HCT116 (cell line): ENCODE measurements at regions not wholly inside any gene's neighbourhood (a gene's known extent, or its start where the extent isn't known, plus 50 kb on each side); places are given as distances from the start of the nearest gene placed in this dataset.

Source experiments
- ATAC-seq: fragments of 200-7000 bp; cut with Tn5 transposase; 2 replicates; pipeline ENCODE4 v1.9.1; 2020; ENCODE audit warnings: mild to moderate bottlenecking, moderate library complexity
- BruUV-seq: library from RNA; stranded (reverse); fragments of 400-500 nt; replicated peaks from 2 replicates; lab custom pipeline; 2021; lab: Mats Ljungman, UMichigan
- CTCF ChIA-PET: fragments of 300-600 bp; sonication (Branson Sonifier 250); formaldehyde crosslinking; loops from one replicate; lab custom pipeline; 2021; ENCODE audit warnings: antibody characterized with exemption; lab: Charles Lee
- POLR2A ChIA-PET: fragments of 300-600, 350-600 bp; sonication (Branson Sonifier 250); formaldehyde crosslinking; loops from one replicate; lab custom pipeline; 2021; ENCODE audit warnings: antibody characterized with exemption; lab: Charles Lee
- RAD21 ChIA-PET, 2 experiments: fragments of 300-600 bp; sonication (Branson Sonifier 250); formaldehyde crosslinking; loops; one replicate each; lab custom pipeline; 2023; ENCODE audit warnings: low total read pairs in 2 of 2; ENCODE audit not compliant: uncharacterized antibody in 2 of 2, unreplicated experiment in 2 of 2, low non-redundant PET in 1 of 2; lab: Charles Lee
- DNase-seq: peaks from one replicate; pipeline ENCODE4 v3.0.0-alpha.2; 2010; ENCODE audit warnings: low read depth, low spot score
- H2AFZ ChIP-seq: fragments of 200-600 bp; shearing (Covaris generic), sonication (generic); 2 replicates; pipeline ENCODE4 v1.6.1; 2017; ENCODE audit warnings: low read depth, mixed run types, mixed read lengths, antibody characterized with exemption, low read length; ENCODE audit not compliant: poor library complexity, severe bottlenecking
- H3K27ac ChIP-seq: 2 replicates; pipeline ENCODE4 v1.5.1; 2012; ENCODE audit warnings: low read depth, low read length
- H3K27me3 ChIP-seq: fragments of 200-600 bp; sonication (generic); 2 replicates; pipeline ENCODE4 v1.6.1; 2016; ENCODE audit warnings: mixed run types, low read length, mixed read lengths; ENCODE audit not compliant: insufficient read depth
- H3K36me3 ChIP-seq, 2 experiments: fragments of 200-500 bp in 1 of 2; fragments of 200-600 bp in 1 of 2; sonication (Bioruptor generic) in 1 of 2; sonication (generic) in 1 of 2; 2 replicates each; pipeline versions ENCODE4 v1.5.1 to v1.6.1; 2014 to 2016; ENCODE audit warnings: low read length in 2 of 2, inconsistent platforms in 1 of 2, mixed read lengths in 1 of 2, mixed run types in 1 of 2; ENCODE audit not compliant: insufficient read depth in 2 of 2, control insufficient read depth in 1 of 2
- H3K4me1 ChIP-seq, 2 experiments: fragments of 200-600 bp in 1 of 2; sonication (generic) in 1 of 2; 2 replicates each; pipeline versions ENCODE4 v1.5.1 to v1.6.1; 2012 to 2017; ENCODE audit warnings: low read length in 2 of 2, inconsistent platforms in 1 of 2, mild to moderate bottlenecking in 1 of 2, mixed read lengths in 1 of 2, mixed run types in 1 of 2, moderate library complexity in 1 of 2; ENCODE audit not compliant: insufficient read depth in 2 of 2, control insufficient read depth in 1 of 2
- H3K4me2 ChIP-seq: fragments of 200-600 bp; sonication (generic); 2 replicates; pipeline ENCODE4 v1.6.1; 2017; ENCODE audit warnings: mixed run types, low read length, mixed read lengths
- H3K4me3 ChIP-seq, 2 experiments: fragments of 200-600 bp in 1 of 2; sonication (generic) in 1 of 2; replicated peaks in 1 of 2; 2 replicates each; pipeline ENCODE4 v1.5.1; 2011 to 2016; ENCODE audit warnings: low read length in 2 of 2, control low read depth in 1 of 2, low read depth in 1 of 2, mild to moderate bottlenecking in 1 of 2, mixed read lengths in 1 of 2, mixed run types in 1 of 2
- H3K79me2 ChIP-seq: fragments of 200-600 bp; sonication (generic); 2 replicates; pipeline ENCODE4 v1.6.1; 2017; ENCODE audit warnings: mild to moderate bottlenecking, mixed run types, low read length, moderate library complexity, mixed read lengths; ENCODE audit not compliant: insufficient read depth
- H3K9ac ChIP-seq: fragments of 200-600 bp; sonication (generic); 2 replicates; pipeline ENCODE4 v1.6.1; 2016; ENCODE audit warnings: low read length, mixed read lengths
- H3K9me2 ChIP-seq: fragments of 200-600 bp; sonication (generic), shearing (Covaris generic); 2 replicates; pipeline ENCODE4 v1.6.1; 2017; ENCODE audit warnings: mixed run types, mild to moderate bottlenecking, moderate library complexity; ENCODE audit not compliant: insufficient read depth
- H3K9me3 ChIP-seq, 2 experiments: fragments of 200-500 bp in 1 of 2; fragments of 200-600 bp in 1 of 2; sonication (Bioruptor generic) in 1 of 2; sonication (generic) in 1 of 2; 2 replicates each; pipeline ENCODE4 v1.6.1; 2014 to 2017; ENCODE audit warnings: low read length in 2 of 2, mixed read lengths in 2 of 2, inconsistent platforms in 1 of 2, low read depth in 1 of 2, mild to moderate bottlenecking in 1 of 2, mixed run types in 1 of 2, moderate library complexity in 1 of 2; ENCODE audit not compliant: control insufficient read depth in 1 of 2, insufficient read depth in 1 of 2
- H4K20me1 ChIP-seq: fragments of 200-600 bp; sonication (generic), shearing (Covaris generic); 2 replicates; pipeline ENCODE4 v1.6.1; 2017; ENCODE audit warnings: mixed run types, mild to moderate bottlenecking, moderate library complexity; ENCODE audit not compliant: insufficient read depth
- CBX3 ChIP-seq: IDR thresholded peaks from 2 replicates; pipeline ENCODE4 v1.6.1; 2012; ENCODE audit warnings: low read depth
- CEBPB ChIP-seq: IDR thresholded peaks from 2 replicates; pipeline ENCODE4 v1.6.1; 2012; ENCODE audit warnings: low read depth
- EGR1 ChIP-seq: IDR thresholded peaks from 2 replicates; pipeline ENCODE4 v1.6.1; 2012; ENCODE audit warnings: low read depth
- SIN3A ChIP-seq: IDR thresholded peaks from 2 replicates; pipeline ENCODE4 v1.6.1; 2012; ENCODE audit warnings: low read depth
- SP1 ChIP-seq: IDR thresholded peaks from 2 replicates; pipeline ENCODE4 v1.6.1; 2012; ENCODE audit warnings: low read depth
- SRF ChIP-seq: IDR thresholded peaks from 2 replicates; pipeline ENCODE4 v1.6.1; 2012; ENCODE audit warnings: low read depth
- YY1 ChIP-seq: IDR thresholded peaks from 2 replicates; pipeline ENCODE4 v1.6.1; 2011; ENCODE audit warnings: low read length, low read depth, moderate library complexity, mild to moderate bottlenecking; ENCODE audit not compliant: insufficient replicate concordance; ENCODE audit errors: extremely low read depth
- intact Hi-C: fragments of 100-400 bp; cut with micrococcal nuclease; formaldehyde crosslinking; loops from 2 replicates; pipeline ENCODE4 v1.10.0; 2022
- TF ChIP-seq, protein P1 (sequence below): IDR thresholded peaks from 2 replicates; pipeline ENCODE4 v1.6.1; 2012
- TF ChIP-seq, protein P2 (sequence below): IDR thresholded peaks from 2 replicates; pipeline ENCODE4 v1.6.1; 2012

GRCh38 chr16:80408014-80408413 is 132.8 kb upstream of the DYNLRB2 start:
- Histone ChIP-seq H3K36me3 (no peaks in the 10 kb centered on the region), H3K4me3 (no peak overlapping the region), H3K4me2 (no peak overlapping the region), H4K20me1 (no peaks in the 10 kb centered on the region), H3K79me2 (no peaks in the 10 kb centered on the region), H3K4me1 (no peaks in the 10 kb centered on the region), H3K27ac (no peak overlapping the region), H3K9ac (no peak overlapping the region), H3K9me3 (peaks cover 50 to 53% of the 10 kb centered on the region in 2 experiments), H2AFZ (no peak overlapping the region), H3K27me3 (no peaks in the 10 kb centered on the region), H3K9me2 (no peaks in the 10 kb centered on the region)
- DNase-seq: no peak
- no peak for ATAC-seq
- TF ChIP-seq, protein P1, sequence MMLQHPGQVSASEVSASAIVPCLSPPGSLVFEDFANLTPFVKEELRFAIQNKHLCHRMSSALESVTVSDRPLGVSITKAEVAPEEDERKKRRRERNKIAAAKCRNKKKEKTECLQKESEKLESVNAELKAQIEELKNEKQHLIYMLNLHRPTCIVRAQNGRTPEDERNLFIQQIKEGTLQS: no peak
- TF ChIP-seq CBX3 (no peak), SP1 (no peak), YY1 (no peak), SRF (no peak), SIN3A (no peak), CEBPB (no peak)
- TF ChIP-seq, protein P2, sequence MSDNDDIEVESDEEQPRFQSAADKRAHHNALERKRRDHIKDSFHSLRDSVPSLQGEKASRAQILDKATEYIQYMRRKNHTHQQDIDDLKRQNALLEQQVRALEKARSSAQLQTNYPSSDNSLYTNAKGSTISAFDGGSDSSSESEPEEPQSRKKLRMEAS: no peak
- intact Hi-C loops: no loop called here
- no TSS peak for BruUV-seq
- ChIA-PET RAD21 (no interaction called here), POLR2A (no interaction called here), CTCF (no interaction called here)

DNA sequence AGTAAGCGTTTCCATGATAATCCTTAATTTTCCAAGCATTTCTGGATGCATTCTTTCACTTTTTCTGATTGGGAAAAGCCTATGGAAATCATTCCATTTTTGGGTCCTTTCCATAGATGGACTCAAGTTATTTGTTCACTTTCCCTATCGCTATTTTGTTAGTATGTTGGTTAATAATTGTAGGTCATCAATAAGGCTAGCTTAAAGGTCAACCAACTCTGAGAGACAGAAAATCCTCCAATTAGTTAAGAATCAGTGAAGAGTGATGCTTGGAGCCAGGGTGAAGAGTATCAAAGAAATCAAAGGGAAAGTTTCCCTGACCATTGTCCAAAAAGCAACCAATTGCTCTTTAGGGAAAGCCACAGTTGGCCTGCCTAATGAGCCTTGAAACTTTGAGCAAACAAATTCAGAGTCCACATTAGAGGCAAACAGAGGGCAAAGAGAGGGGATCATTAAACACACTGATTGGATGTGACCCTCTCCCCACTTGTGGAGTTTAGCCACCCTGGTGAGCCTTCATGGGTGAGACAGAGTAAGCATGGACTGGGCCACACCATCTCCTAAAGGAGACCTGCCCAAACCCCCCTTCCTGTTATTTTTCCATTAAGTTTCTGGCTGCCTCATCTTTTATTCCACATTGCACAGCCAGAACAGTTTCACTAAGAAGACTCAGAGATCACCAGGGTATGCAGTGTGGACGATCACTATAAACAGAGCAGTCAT is 133.4 kb upstream of the DYNLRB2 start:
- ChIA-PET CTCF (no interaction called here), POLR2A (no interaction called here), RAD21 (no interaction called here)
- Histone ChIP-seq H4K20me1 (no peaks in the 10 kb centered on the region), H3K4me3 (no peak overlapping the region), H3K4me2 (no peak overlapping the region), H3K36me3 (no peaks in the 10 kb centered on the region), H3K9me3 (peaks cover 49 to 53% of the 10 kb centered on the region in 2 experiments), H3K27me3 (no peaks in the 10 kb centered on the region), H3K4me1 (no peaks in the 10 kb centered on the region), H2AFZ (no peak overlapping the region), H3K79me2 (no peaks in the 10 kb centered on the region), H3K9ac (no peak overlapping the region), H3K9me2 (no peaks in the 10 kb centered on the region), H3K27ac (no peak overlapping the region)
- no peak for ATAC-seq
- intact Hi-C loops: no loop called here
- BruUV-seq: no TSS peak
- no peak for TF ChIP-seq CBX3
- TF ChIP-seq EGR1: no peak
- TF ChIP-seq, protein P2: no peak
- DNase-seq: no peak
